Stimulated activated CD4-positive, alpha-beta T cell treated with anti-CD3 and anti-CD28 coated beads, Interleukin-12 subunit alpha, Interleukin-12 subunit beta, amount 100 ng/mL, for 24 hours (primary cell): ENCODE measurements at regions not wholly inside any gene's neighbourhood (a gene's known extent, or its start where the extent isn't known, plus 50 kb on each side); places are given as distances from the start of the nearest gene placed in this dataset.

Source experiments
- DNase-seq, 2 experiments: peaks; one replicate each; pipeline ENCODE4 v3.0.0-alpha.2; 2020; ENCODE audit warnings: low read depth in 2 of 2

DNA sequence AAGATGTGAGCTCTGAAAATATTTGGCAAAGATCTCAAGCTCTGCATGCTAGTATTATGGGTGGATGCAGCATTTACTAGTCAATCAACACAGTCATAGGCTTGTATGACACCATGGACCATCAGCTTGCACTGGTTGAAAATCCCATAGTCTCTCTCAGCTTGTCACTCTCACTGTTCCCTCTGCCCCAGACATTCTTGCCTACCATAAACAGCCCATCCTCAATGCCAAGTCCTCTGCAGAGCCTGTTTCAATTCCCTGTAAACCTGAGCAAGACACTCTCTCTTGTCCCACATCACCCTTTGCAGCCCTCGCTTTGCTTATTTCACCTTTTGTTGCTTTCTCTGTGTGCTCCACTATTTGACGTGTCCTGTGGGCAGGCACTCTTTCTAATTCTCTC, 264.6 kb downstream of the ICE1 start:
- no peak for DNase-seq

- DNase-seq, result no peak
Observed at GRCh38 chr5:5686356-5686755, 263.9 kb downstream of the ICE1 start.

GRCh38 chr5:5685737-5686136, 263.3 kb downstream of the ICE1 start:
- no peak for DNase-seq

DNA sequence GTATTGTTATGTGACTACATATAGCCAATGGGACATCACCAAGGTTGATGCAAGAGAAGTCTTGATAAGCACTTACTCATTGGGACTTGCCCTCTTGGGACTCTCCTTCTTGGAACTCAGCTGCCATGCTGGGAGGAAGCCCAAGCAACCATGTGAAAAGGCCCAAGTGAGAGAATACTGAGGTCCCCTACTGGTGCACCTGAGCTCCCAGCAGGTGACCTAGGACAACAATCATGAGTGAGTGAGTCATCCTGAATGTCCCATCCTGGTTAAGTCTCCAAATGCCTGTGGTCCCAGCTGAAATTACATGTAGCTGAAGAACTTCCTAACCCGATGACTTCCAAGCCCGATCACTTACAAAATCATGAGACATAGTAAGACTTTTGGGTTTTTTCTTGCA, 260.7 kb downstream of the ICE1 start:
- DNase-seq, result no peak

DNA sequence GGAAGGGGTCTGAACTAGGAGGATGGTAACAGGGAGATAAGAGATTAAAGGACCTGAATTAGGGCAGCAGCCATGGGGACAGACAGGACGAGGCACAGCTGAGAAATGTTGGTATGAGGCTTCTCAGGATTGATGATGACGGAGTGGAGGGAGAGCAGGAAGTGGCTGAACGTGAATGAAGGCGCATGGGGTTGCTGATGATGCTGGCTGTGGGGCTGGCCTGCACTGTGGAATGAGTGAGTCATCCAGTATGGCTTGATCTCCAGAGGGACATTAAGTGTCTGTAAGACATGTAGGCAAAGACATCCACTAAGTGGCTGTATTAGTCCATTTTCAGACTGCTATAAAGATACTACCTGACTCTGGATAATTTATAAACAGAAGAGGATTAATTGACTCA, 256.4 kb downstream of the ICE1 start:
- no peak for DNase-seq

- DNase-seq, result no peak
Observed at GRCh38 chr5:5677738-5678137, 255.3 kb downstream of the ICE1 start.

DNA sequence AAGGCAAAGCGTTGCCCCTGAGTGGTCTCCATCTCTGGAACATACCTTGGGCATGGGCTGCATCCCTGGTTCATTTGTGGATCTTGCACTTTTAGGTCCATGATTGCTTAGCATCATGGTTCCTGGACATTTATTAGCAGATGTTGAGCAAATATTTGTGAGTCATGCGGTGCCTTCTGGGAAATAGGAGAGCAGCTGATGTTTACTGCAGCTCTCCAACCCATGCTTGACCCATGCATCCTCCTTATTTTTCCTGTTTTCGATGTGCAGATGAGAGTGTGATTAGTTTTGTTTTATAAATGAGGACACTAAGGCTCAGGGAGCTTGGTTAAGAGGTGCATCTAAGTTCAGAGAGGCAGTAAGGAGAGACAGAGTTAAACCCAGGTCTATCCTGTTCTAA, 253.7 kb downstream of the ICE1 start:
- DNase-seq, result no peak

DNA sequence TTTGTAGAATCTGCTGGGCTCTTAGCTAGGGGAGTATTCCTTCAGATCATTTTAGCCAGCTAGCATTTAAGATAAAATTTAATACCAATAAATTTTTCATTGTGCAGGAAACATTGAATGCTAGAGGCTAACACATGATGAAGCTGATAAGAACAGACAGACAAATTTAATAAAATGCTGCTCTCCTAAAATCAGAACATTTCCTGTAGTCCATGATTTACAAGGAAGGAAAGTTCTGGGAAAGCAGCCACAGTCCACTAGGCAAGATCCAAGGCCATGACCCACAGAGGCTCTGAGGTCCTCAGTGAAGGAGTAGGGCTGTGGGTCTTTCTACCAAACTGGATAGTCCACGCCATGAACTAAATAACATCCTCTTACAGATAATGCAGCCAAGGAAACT, 253.0 kb downstream of the ICE1 start:
- no peak for DNase-seq

DNA sequence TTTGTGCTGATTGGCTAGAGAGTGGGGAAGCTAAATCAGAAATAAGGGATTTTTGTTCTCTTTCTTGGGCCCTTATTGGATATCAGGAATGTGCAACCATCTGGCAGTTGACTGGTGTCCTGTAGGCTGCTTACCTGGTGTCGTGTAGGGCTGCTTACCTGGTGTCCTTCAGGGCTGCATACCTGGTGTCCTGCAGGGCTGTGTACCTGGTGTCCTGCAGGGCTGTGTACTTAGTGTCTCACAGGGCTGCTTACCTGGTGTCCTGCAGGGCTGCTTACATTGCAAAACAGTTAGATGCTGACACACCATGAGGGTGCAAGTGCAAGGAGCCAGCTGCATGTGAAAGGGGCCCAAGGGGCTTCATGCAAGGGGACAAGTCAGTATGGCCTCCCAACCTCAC, 249.3 kb downstream of the ICE1 start:
- no peak for DNase-seq

DNA sequence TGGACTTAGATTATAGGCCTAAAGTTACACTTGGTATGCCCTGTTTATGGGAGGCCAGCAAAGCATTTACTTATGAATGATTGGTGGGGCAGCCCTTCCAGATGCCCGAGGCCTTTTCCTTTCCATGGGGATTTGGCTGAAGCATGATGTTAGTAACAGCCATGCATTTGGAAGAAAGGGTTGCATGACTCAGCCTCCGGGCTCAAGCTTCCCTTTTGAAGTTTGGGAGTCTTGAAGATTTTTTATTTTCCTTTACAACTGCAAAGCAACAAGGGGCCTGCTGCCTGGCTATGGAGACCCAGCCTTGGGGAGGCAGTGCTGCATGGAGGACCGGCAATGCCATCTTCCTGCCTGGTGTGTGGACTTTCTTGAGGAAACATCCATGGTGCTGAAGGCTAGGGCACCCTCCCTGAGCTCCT, 244.7 kb downstream of the ICE1 start:
- no peak for DNase-seq

DNA sequence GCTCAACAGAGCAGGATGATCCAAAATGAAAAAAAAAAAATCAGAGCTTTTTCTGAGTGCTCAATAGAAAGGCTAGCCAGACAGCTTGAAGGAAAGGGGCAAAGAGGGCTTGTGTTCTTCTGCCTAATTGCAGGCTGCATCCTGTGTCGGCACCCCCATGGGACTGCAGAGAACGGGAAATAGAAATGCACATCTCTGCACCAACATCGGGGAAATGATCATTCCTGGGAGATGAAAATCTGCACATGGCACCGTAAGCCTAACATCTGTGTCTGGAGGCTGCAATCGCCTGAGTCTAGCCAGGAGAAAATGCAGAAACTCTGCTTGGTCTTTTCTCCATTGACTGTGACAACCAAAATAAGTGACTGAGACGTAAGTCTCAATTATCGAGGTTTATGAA, 243.9 kb downstream of the ICE1 start:
- no peak for DNase-seq

- DNase-seq, result no peak
Observed at GRCh38 chr5:5666076-5666365, 243.5 kb downstream of the ICE1 start.

GRCh38 chr5:5665225-5666075, 243.0 kb downstream of the ICE1 start:
- DNase-seq, result no peak

- no peak for DNase-seq
Observed at GRCh38 chr5:5658889-5659465, 236.5 kb downstream of the ICE1 start.

- DNase-seq, result no peak
Observed at GRCh38 chr5:5658226-5658625, 235.7 kb downstream of the ICE1 start.

- no peak for DNase-seq
Observed at GRCh38 chr5:5652181-5652580, 229.7 kb downstream of the ICE1 start.

GRCh38 chr5:5650949-5651348, 228.5 kb downstream of the ICE1 start:
- DNase-seq, result no peak

GRCh38 chr5:5650242-5650641, 227.8 kb downstream of the ICE1 start:
- no peak for DNase-seq

GRCh38 chr5:5649641-5650040, 227.2 kb downstream of the ICE1 start:
- no peak for DNase-seq

GRCh38 chr5:5648694-5649093, 226.2 kb downstream of the ICE1 start:
- no peak for DNase-seq

GRCh38 chr5:5645891-5646290, 223.4 kb downstream of the ICE1 start:
- no peak for DNase-seq

DNA sequence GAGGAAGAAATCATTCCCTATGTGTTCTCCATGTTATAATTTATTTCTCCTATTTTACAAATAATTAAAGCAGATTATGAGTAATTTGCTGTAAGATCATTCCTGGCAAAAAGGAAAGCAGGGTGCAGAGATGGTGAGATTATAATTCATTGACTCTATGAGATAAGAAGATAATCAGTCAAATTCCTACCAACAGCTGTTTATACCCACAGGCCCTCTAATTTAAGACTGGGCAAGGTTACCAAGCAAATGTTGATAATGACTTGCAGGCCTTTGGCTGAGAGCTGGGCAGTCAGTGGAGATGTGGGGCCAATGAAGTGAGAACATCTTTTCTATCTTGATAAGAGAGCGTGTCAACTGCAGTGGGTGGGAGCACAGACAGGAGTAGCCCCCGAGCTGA, 222.7 kb downstream of the ICE1 start:
- DNase-seq, result no peak

DNA sequence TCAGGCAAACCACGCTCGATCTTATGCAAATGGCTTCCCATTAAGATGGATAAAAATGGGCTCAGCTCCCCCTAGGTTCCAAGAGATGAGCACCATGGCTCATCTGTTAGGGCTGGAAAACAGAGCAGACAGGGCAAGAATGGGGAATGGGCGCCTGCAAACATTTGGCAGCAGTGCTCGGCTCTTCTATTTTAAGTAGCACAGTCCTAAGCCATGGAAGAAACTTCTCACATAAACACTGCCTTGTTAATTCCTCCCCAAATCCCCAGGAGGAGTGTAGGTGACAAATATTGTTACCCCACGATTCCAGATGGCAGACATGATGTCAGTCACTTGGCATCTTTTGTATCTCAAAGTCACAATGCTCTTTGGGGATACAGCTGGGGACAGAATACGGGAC, 221.8 kb downstream of the ICE1 start:
- no peak for DNase-seq

- DNase-seq, result no peak
Observed at GRCh38 chr5:5643481-5643880, 221.0 kb downstream of the ICE1 start.
